Rectal smooth muscle tissue (tissue), 1 donor: ENCODE measurements at regions not wholly inside any gene's neighbourhood (a gene's known extent, or its start where the extent isn't known, plus 50 kb on each side); places are given as distances from the start of the nearest gene placed in this dataset.

Source experiments
- H3K27ac ChIP-seq: one replicate; pipeline ENCODE4 v1.7.0; 2013; ENCODE audit warnings: low read depth, low read length, inconsistent platforms
- H3K27me3 ChIP-seq: one replicate; pipeline ENCODE4 v1.7.0; 2013; ENCODE audit warnings: low read length; ENCODE audit not compliant: control insufficient read depth, insufficient read depth
- H3K36me3 ChIP-seq: one replicate; pipeline ENCODE4 v1.7.0; 2013; ENCODE audit warnings: low read length; ENCODE audit not compliant: control insufficient read depth, insufficient read depth
- H3K4me1 ChIP-seq: one replicate; pipeline ENCODE4 v1.7.0; 2013; ENCODE audit warnings: low read length; ENCODE audit not compliant: control insufficient read depth, insufficient read depth
- H3K4me3 ChIP-seq: one replicate; pipeline ENCODE4 v1.7.0; 2013; ENCODE audit warnings: low read length
- H3K9ac ChIP-seq: one replicate; pipeline ENCODE4 v1.7.0; 2013; ENCODE audit warnings: low read length

- no peaks in the 10 kb centered on the region for H3K36me3 ChIP-seq
- H3K4me1 ChIP-seq = no peaks in the 10 kb centered on the region
- H3K27ac ChIP-seq = no peak overlapping the region
- no peaks in the 10 kb centered on the region for H3K27me3 ChIP-seq
- H3K9ac ChIP-seq = no peak overlapping the region
- no peak overlapping the region for H3K4me3 ChIP-seq
Measured at GRCh38 chr7:94082126-94082525, 78.0 kb upstream of the BET1 start.

- Histone ChIP-seq H3K9ac (no peak overlapping the region), H3K4me3 (no peak overlapping the region), H3K36me3 (no peaks in the 10 kb centered on the region), H3K27ac (no peak overlapping the region), H3K4me1 (no peaks in the 10 kb centered on the region), H3K27me3 (no peaks in the 10 kb centered on the region)
Measured at GRCh38 chr7:94087664-94088352, 83.7 kb upstream of the BET1 start.

DNA sequence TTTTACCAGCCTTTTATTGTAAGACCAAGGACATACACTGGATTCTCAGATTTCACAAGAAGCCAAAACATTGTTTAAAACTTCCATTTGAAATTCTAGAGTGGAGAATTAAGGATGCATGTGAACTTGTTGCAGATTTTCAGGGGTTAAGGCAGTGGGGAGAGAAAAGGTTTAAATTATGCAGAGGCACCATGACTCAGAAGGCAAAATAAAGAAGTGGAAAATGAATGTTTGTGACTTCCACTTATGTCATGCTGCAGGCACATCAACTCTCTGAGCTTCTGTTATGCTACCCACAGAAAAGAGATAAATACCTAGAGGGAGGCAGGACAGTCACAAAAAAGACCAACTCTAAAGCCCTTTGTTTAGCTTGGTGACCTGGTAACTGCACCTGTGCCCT is 84.4 kb upstream of the BET1 start:
- H3K4me3 ChIP-seq = no peak overlapping the region
- H3K27me3 ChIP-seq = no peaks in the 10 kb centered on the region
- no peaks in the 10 kb centered on the region for H3K36me3 ChIP-seq
- no peaks in the 10 kb centered on the region for H3K4me1 ChIP-seq
- no peak overlapping the region for H3K27ac ChIP-seq
- H3K9ac ChIP-seq = no peak overlapping the region

DNA sequence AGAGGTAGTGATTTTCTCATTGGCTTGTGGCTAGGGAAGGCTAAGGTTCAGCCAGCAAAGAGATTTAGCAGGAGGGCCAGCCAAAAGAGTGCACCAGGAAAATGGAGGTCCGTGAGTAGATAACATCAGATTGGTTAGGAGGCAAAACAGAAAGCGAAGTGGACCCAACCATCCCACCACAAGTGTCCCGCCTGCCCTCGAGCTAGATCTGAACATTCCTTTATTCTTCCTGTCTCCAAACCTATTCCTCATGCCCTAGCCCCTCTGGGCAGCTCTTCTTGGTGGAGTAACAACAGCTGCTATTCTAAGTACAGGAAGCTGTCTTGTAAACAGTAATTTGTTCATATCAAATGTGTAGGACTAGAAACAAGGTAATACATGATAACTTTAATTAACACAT is 85.7 kb upstream of the BET1 start:
- Histone ChIP-seq H3K27me3 (no peaks in the 10 kb centered on the region), H3K36me3 (no peaks in the 10 kb centered on the region), H3K27ac (no peak overlapping the region), H3K4me3 (no peak overlapping the region), H3K4me1 (no peaks in the 10 kb centered on the region), H3K9ac (no peak overlapping the region)

DNA sequence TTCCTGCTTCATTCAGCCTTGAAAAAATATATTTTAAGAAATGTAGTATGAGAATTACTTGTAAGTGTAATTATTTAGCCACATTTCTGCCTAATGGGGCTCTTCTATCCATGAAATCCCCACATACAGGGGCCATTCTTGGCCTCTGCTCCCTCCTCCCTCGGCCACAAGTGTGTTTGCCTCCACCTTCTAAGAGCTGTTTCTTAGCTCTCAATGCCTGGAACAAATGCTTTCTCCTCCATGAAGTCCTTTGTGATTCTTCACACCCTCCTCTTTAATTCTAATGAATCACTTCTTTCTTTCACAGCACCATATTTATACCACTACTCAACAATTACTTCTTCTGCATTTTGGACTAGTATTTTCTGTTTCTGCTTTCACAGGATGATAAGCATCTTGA is 88.8 kb upstream of the BET1 start:
- Histone ChIP-seq H3K27me3 (no peaks in the 10 kb centered on the region), H3K9ac (no peak overlapping the region), H3K4me1 (no peaks in the 10 kb centered on the region), H3K27ac (no peak overlapping the region), H3K36me3 (no peaks in the 10 kb centered on the region), H3K4me3 (no peak overlapping the region)

DNA sequence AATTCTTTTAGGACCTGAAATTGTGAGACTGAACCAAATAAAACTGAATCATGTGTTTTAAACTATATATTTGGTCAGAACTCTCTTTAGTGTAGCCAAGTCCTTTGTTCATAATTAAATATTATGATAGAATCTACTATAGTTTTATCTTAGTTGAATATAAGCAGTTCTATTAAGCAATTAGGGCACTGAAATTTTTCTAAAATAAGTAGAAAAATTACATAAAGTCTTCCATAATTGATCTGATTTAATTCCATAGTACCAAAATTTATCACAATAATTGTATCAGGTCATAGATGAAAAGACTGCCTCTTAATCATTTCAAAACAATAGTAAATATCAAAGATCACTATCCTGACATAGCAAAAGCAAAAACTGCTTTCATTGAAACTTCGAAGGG is 90.1 kb upstream of the BET1 start:
- Histone ChIP-seq H3K4me3 (no peak overlapping the region), H3K9ac (no peak overlapping the region), H3K27me3 (no peaks in the 10 kb centered on the region), H3K4me1 (no peaks in the 10 kb centered on the region), H3K27ac (no peak overlapping the region), H3K36me3 (no peaks in the 10 kb centered on the region)

GRCh38 chr7:94095316-94096009 is 91.3 kb upstream of the BET1 start:
- Histone ChIP-seq H3K4me3 (no peak overlapping the region), H3K27ac (no peak overlapping the region), H3K27me3 (no peaks in the 10 kb centered on the region), H3K4me1 (no peaks in the 10 kb centered on the region), H3K36me3 (no peaks in the 10 kb centered on the region), H3K9ac (no peak overlapping the region)

DNA sequence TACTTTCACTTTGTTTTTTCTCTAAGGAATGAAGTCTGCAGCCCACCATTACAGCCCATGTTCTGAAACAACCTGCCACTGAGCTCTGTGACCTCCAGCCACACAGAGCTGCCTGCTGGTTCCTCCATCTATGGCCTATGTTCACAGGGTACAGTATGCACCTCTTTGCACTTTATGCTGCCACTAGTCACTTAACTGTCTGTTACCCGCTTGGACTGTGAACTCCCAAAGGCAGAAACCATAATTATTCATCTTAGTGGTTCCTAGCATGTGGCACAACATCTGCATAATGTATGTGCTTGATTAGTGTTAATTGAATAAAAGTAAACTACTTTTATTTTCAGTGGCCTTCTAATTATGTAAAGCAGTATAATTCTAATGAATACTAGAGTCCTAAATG is 95.5 kb upstream of the BET1 start:
- H3K36me3 ChIP-seq = no peaks in the 10 kb centered on the region
- no peaks in the 10 kb centered on the region for H3K4me1 ChIP-seq
- no peak overlapping the region for H3K9ac ChIP-seq
- no peak overlapping the region for H3K4me3 ChIP-seq
- H3K27me3 ChIP-seq = no peaks in the 10 kb centered on the region
- H3K27ac ChIP-seq = no peak overlapping the region

- Histone ChIP-seq H3K27me3 (no peaks in the 10 kb centered on the region), H3K4me1 (no peaks in the 10 kb centered on the region), H3K27ac (no peak overlapping the region), H3K9ac (no peak overlapping the region), H3K4me3 (no peak overlapping the region), H3K36me3 (no peaks in the 10 kb centered on the region)
Measured at GRCh38 chr7:94100723-94101345, 96.7 kb upstream of the BET1 start.

DNA sequence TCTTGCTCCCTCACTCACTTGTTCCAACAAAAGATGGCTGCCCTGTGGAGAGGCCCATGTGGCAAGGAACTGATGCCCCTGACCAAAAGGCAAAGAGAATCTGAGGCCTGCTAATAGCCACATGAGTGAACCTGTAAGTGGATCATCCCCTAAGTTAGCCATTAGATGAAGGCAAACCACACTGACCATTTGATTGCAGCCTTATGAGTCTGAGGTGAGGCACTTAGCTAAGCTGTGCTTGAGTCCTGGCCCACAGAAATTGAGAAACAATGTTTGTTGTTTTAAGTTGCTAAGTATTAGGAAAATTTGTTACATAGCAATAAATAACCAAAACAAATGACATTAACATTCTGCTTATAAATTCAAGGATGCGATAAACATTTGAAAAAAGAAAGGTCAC is 100.1 kb upstream of the BET1 start:
- no peak overlapping the region for H3K4me3 ChIP-seq
- H3K27me3 ChIP-seq = no peaks in the 10 kb centered on the region
- no peak overlapping the region for H3K27ac ChIP-seq
- no peaks in the 10 kb centered on the region for H3K4me1 ChIP-seq
- H3K9ac ChIP-seq = no peak overlapping the region
- no peaks in the 10 kb centered on the region for H3K36me3 ChIP-seq

DNA sequence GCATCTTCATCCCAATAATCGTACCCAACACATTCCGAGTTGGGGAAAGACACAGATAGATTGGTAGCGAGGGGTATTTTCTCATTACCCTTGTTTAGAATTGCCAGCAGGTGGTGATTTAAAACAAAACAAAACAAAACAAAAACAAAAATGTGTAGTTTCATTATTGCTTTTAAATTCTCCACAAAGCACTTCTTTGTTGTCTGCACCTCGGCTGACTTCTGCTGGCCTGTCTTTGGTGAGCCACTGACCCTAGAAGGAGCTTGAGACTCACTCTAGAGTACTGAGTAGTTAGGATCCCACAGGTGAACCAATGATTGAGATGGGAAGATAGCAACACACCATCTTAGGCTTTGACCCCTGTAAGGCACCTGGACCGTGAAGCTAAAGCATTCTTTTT is 105.4 kb upstream of the BET1 start:
- H3K36me3 ChIP-seq = no peaks in the 10 kb centered on the region
- no peak overlapping the region for H3K27ac ChIP-seq
- no peak overlapping the region for H3K4me3 ChIP-seq
- no peak overlapping the region for H3K9ac ChIP-seq
- no peaks in the 10 kb centered on the region for H3K27me3 ChIP-seq
- H3K4me1 ChIP-seq = no peaks in the 10 kb centered on the region

- Histone ChIP-seq H3K9ac (no peak overlapping the region), H3K27ac (no peak overlapping the region), H3K4me3 (no peak overlapping the region), H3K4me1 (no peaks in the 10 kb centered on the region), H3K36me3 (no peaks in the 10 kb centered on the region), H3K27me3 (no peaks in the 10 kb centered on the region)
Measured at GRCh38 chr7:94111009-94111408, 106.9 kb upstream of the BET1 start.

GRCh38 chr7:94115316-94115715 is 111.2 kb upstream of the BET1 start:
- Histone ChIP-seq H3K27me3 (no peaks in the 10 kb centered on the region), H3K36me3 (no peaks in the 10 kb centered on the region), H3K4me1 (no peaks in the 10 kb centered on the region), H3K9ac (no peak overlapping the region), H3K27ac (no peak overlapping the region), H3K4me3 (no peak overlapping the region)
